Vagina (tissue), 2 donors: ENCODE measurements at regions not wholly inside any gene's neighbourhood (a gene's known extent, or its start where the extent isn't known, plus 50 kb on each side); places are given as distances from the start of the nearest gene placed in this dataset.

ENCODE experiments used
- POLR2AphosphoS5 ChIP-seq, 2 donors: sonication (generic); formaldehyde crosslinking; IDR thresholded peaks; one replicate each; pipeline ENCODE4 v1.9.0; 2017; ENCODE audit warnings: antibody characterized with exemption in 2 of 2, mild to moderate bottlenecking in 2 of 2, low read depth in 1 of 2; ENCODE audit not compliant: insufficient read depth in 1 of 2
- TF ChIP-seq, protein P1 (sequence below), 3 experiments: fragments of 450-650 bp in 2 of 3; fragments of 200-600 bp in 1 of 3; sonication (generic) in 1 of 3; IDR thresholded peaks; one replicate each; pipeline ENCODE4 v1.5.1; 2017 to 2019; ENCODE audit warnings: antibody characterized with exemption in 3 of 3, mild to moderate bottlenecking in 2 of 3, moderate library complexity in 2 of 3

DNA sequence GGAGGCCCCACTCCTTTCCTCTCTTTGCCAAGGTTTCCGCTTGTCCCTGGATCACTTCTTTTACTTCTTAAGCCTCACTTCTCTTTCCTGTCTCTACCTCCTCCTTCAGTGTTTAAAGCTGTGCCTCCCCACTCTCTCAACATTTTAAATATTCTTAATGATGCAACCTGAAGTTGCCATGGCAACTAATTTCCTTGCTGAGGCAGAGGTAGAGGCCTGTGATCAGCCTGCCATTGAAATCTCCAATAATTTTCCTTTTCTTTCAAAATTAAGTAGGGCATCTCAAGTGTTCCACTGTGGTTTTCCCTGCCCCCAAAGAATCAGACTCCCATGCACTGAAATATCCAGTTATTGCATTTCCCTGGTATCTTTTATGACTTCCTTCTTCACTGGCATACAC lies 108.6 kb upstream of the VRK1 start:
- TF ChIP-seq, protein P1, sequence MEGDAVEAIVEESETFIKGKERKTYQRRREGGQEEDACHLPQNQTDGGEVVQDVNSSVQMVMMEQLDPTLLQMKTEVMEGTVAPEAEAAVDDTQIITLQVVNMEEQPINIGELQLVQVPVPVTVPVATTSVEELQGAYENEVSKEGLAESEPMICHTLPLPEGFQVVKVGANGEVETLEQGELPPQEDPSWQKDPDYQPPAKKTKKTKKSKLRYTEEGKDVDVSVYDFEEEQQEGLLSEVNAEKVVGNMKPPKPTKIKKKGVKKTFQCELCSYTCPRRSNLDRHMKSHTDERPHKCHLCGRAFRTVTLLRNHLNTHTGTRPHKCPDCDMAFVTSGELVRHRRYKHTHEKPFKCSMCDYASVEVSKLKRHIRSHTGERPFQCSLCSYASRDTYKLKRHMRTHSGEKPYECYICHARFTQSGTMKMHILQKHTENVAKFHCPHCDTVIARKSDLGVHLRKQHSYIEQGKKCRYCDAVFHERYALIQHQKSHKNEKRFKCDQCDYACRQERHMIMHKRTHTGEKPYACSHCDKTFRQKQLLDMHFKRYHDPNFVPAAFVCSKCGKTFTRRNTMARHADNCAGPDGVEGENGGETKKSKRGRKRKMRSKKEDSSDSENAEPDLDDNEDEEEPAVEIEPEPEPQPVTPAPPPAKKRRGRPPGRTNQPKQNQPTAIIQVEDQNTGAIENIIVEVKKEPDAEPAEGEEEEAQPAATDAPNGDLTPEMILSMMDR (IDR thresholded peaks at IDR 0.05) = no peak
- no peak for TF ChIP-seq POLR2AphosphoS5 (IDR thresholded peaks at IDR 0.05; ENCODE audit: insufficient read depth in 1 of 2, low read depth in 1 of 2)
